ENCODE measurements at regions not wholly inside any gene's neighbourhood (a gene's known extent, or its start where the extent isn't known, plus 50 kb on each side); places are given as distances from the start of the nearest gene placed in this dataset.

- Mint-ChIP-seq H3K9me3 (peaks cover 7% of the 10 kb centered on the region), H3K4me3 (no peak overlapping the region), H3K27ac (no peak overlapping the region), H3K4me1 (peaks cover 1% of the 10 kb centered on the region), H3K27me3 (ENCODE audit: low read depth) (peaks cover 2% of the 10 kb centered on the region), H3K36me3 (no peaks in the 10 kb centered on the region)
- no peak for TF ChIP-seq CTCF (IDR thresholded peaks at IDR 0.05; ENCODE audit: unreplicated experiment)
- no peak for DNase-seq (ENCODE audit: low spot score in 2 of 2, unreplicated experiment in 2 of 2)
Observed at GRCh38 chr4:62377245-62377644, 1177.1 kb downstream of the ADGRL3 start.

- Mint-ChIP-seq H3K9me3 (peaks cover 12% of the 10 kb centered on the region), H3K4me3 (no peak overlapping the region), H3K4me1 (no peaks in the 10 kb centered on the region), H3K36me3 (no peaks in the 10 kb centered on the region), H3K27ac (no peak overlapping the region), H3K27me3 (ENCODE audit: low read depth) (peaks cover 1% of the 10 kb centered on the region)
- no peak for TF ChIP-seq CTCF (IDR thresholded peaks at IDR 0.05; ENCODE audit: unreplicated experiment)
- DNase-seq (ENCODE audit: low spot score in 2 of 2, unreplicated experiment in 2 of 2): no peak
Observed at GRCh38 chr4:62366939-62367338, 1166.8 kb downstream of the ADGRL3 start.

GRCh38 chr4:62360156-62360545 lies 1160.0 kb downstream of the ADGRL3 start:
- Mint-ChIP-seq H3K9me3 (peaks cover 4% of the 10 kb centered on the region), H3K36me3 (no peaks in the 10 kb centered on the region), H3K4me3 (no peak overlapping the region), H3K4me1 (no peaks in the 10 kb centered on the region), H3K27me3 (ENCODE audit: low read depth) (no peaks in the 10 kb centered on the region), H3K27ac (no peak overlapping the region)
- no peak for DNase-seq (ENCODE audit: low spot score in 2 of 2, unreplicated experiment in 2 of 2)
- no peak for TF ChIP-seq CTCF (IDR thresholded peaks at IDR 0.05; ENCODE audit: unreplicated experiment)

GRCh38 chr4:62359441-62360155 lies 1159.5 kb downstream of the ADGRL3 start:
- Mint-ChIP-seq H3K9me3 (no peaks in the 10 kb centered on the region), H3K4me3 (no peak overlapping the region), H3K36me3 (no peaks in the 10 kb centered on the region), H3K27me3 (ENCODE audit: low read depth) (no peaks in the 10 kb centered on the region), H3K27ac (no peak overlapping the region), H3K4me1 (no peaks in the 10 kb centered on the region)
- no peak for TF ChIP-seq CTCF (IDR thresholded peaks at IDR 0.05; ENCODE audit: unreplicated experiment)
- DNase-seq (ENCODE audit: low spot score in 2 of 2, unreplicated experiment in 2 of 2): no peak

GRCh38 chr4:62344915-62345314 lies 1144.8 kb downstream of the ADGRL3 start:
- H3K4me1 Mint-ChIP-seq: no peaks in the 10 kb centered on the region
- no peak overlapping the region for H3K4me3 Mint-ChIP-seq
- peaks cover 49% of the 10 kb centered on the region for H3K9me3 Mint-ChIP-seq
- no peak for TF ChIP-seq CTCF (IDR thresholded peaks at IDR 0.05; ENCODE audit: unreplicated experiment)
- DNase-seq (ENCODE audit: low spot score in 2 of 2, unreplicated experiment in 2 of 2): no peak
- peaks cover 2% of the 10 kb centered on the region for H3K36me3 Mint-ChIP-seq
- H3K27ac Mint-ChIP-seq: no peak overlapping the region
- H3K27me3 Mint-ChIP-seq (ENCODE audit: low read depth): no peaks in the 10 kb centered on the region

All from mesothelial cell of epicardium (in vitro differentiated cells).